Hematopoietic multipotent progenitor cell treated with erythropoietin and hydrocortisone succinate and interleukin-3 and kit ligand, for 15 days (in vitro differentiated cells): ENCODE measurements at regions not wholly inside any gene's neighbourhood (a gene's known extent, or its start where the extent isn't known, plus 50 kb on each side); places are given as distances from the start of the nearest gene placed in this dataset.

ENCODE experiments used
- DNase-seq: peaks from one replicate; pipeline ENCODE4 v3.0.0-alpha.2; 2015; ENCODE audit warnings: low spot score

- no peak for DNase-seq
These were observed 617.6 kb downstream of the LRFN5 start for GRCh38 chr14:42224053-42224888.

- no peak for DNase-seq
These were observed 616.3 kb downstream of the LRFN5 start for GRCh38 chr14:42222924-42223471.

GRCh38 chr14:42214981-42215491, 608.4 kb downstream of the LRFN5 start:
- DNase-seq, result no peak

GRCh38 chr14:42200957-42201356, 594.3 kb downstream of the LRFN5 start:
- DNase-seq, result no peak

- no peak for DNase-seq
These were observed 591.3 kb downstream of the LRFN5 start for GRCh38 chr14:42198010-42198409.

GRCh38 chr14:42192738-42193653, 586.3 kb downstream of the LRFN5 start:
- DNase-seq, result no peak

GRCh38 chr14:42190744-42191143, 584.1 kb downstream of the LRFN5 start:
- DNase-seq, result no peak

- DNase-seq, result no peak
These were observed 581.2 kb downstream of the LRFN5 start for GRCh38 chr14:42187846-42188245.

- no peak for DNase-seq
These were observed 579.0 kb downstream of the LRFN5 start for GRCh38 chr14:42185718-42186117.

- no peak for DNase-seq
These were observed 567.7 kb downstream of the LRFN5 start for GRCh38 chr14:42174357-42174756.

GRCh38 chr14:42173206-42173605, 566.5 kb downstream of the LRFN5 start:
- no peak for DNase-seq

- DNase-seq, result no peak
These were observed 565.6 kb downstream of the LRFN5 start for GRCh38 chr14:42172304-42172703.

- DNase-seq, result no peak
These were observed 556.5 kb downstream of the LRFN5 start for GRCh38 chr14:42163136-42163535.

- no peak for DNase-seq
These were observed 552.5 kb downstream of the LRFN5 start for GRCh38 chr14:42159138-42159537.

GRCh38 chr14:42149609-42150261, 543.1 kb downstream of the LRFN5 start:
- DNase-seq, result no peak

- no peak for DNase-seq
These were observed 539.1 kb downstream of the LRFN5 start for GRCh38 chr14:42145766-42146165.

GRCh38 chr14:42143114-42143513, 536.4 kb downstream of the LRFN5 start:
- no peak for DNase-seq

- no peak for DNase-seq
These were observed 534.7 kb downstream of the LRFN5 start for GRCh38 chr14:42141328-42141727.

GRCh38 chr14:42140831-42141279, 534.2 kb downstream of the LRFN5 start:
- no peak for DNase-seq

GRCh38 chr14:42140001-42140400, 533.3 kb downstream of the LRFN5 start:
- DNase-seq, result no peak

- DNase-seq, result no peak
These were observed 531.7 kb downstream of the LRFN5 start for GRCh38 chr14:42138406-42138805.

GRCh38 chr14:42130815-42131214, 524.1 kb downstream of the LRFN5 start:
- DNase-seq, result no peak
